ENCODE measurements at regions not wholly inside any gene's neighbourhood (a gene's known extent, or its start where the extent isn't known, plus 50 kb on each side); places are given as distances from the start of the nearest gene placed in this dataset.

- H3K36me3 ChIP-seq (ENCODE audit: control insufficient read depth, insufficient read depth, low read length), result no peaks in the 10 kb centered on the region
- TF ChIP-seq, protein P1, sequence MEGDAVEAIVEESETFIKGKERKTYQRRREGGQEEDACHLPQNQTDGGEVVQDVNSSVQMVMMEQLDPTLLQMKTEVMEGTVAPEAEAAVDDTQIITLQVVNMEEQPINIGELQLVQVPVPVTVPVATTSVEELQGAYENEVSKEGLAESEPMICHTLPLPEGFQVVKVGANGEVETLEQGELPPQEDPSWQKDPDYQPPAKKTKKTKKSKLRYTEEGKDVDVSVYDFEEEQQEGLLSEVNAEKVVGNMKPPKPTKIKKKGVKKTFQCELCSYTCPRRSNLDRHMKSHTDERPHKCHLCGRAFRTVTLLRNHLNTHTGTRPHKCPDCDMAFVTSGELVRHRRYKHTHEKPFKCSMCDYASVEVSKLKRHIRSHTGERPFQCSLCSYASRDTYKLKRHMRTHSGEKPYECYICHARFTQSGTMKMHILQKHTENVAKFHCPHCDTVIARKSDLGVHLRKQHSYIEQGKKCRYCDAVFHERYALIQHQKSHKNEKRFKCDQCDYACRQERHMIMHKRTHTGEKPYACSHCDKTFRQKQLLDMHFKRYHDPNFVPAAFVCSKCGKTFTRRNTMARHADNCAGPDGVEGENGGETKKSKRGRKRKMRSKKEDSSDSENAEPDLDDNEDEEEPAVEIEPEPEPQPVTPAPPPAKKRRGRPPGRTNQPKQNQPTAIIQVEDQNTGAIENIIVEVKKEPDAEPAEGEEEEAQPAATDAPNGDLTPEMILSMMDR (IDR thresholded peaks at IDR 0.05), result no peak
- no peaks in the 10 kb centered on the region for H3K9me3 ChIP-seq (ENCODE audit: control insufficient read depth, insufficient read depth, low read length)
- H3K27ac Mint-ChIP-seq, result no peak overlapping the region
- no peak overlapping the region for H3K27ac ChIP-seq (ENCODE audit: low read length)
- WGBS (ENCODE audit: insufficient coverage), result 88% methylated on average over 2 of the region's 2 CpGs
- no peaks in the 10 kb centered on the region for H3K27me3 ChIP-seq (ENCODE audit: control insufficient read depth, insufficient read depth, low read length)
- H3K4me3 ChIP-seq (ENCODE audit: low read length), result no peak overlapping the region
- H3K4me1 Mint-ChIP-seq, result no peaks in the 10 kb centered on the region
- ATAC-seq, result no peak
- intact Hi-C loops (cut with micrococcal nuclease), result no loop called here
- no peak overlapping the region for H3K4me3 Mint-ChIP-seq
- no peaks in the 10 kb centered on the region for H3K27me3 Mint-ChIP-seq (ENCODE audit: low read depth in 2 of 2)
- H3K4me1 ChIP-seq (ENCODE audit: control insufficient read depth, insufficient read depth, low read length), result no peaks in the 10 kb centered on the region
- H3K36me3 Mint-ChIP-seq, result no peaks in the 10 kb centered on the region
- DNase-seq, result no peak
- H3K9me3 Mint-ChIP-seq, result no peaks in the 10 kb centered on the region
Measured at GRCh38 chr3:113100063-113100462, 109.3 kb downstream of the GTPBP8 start.

DNA sequence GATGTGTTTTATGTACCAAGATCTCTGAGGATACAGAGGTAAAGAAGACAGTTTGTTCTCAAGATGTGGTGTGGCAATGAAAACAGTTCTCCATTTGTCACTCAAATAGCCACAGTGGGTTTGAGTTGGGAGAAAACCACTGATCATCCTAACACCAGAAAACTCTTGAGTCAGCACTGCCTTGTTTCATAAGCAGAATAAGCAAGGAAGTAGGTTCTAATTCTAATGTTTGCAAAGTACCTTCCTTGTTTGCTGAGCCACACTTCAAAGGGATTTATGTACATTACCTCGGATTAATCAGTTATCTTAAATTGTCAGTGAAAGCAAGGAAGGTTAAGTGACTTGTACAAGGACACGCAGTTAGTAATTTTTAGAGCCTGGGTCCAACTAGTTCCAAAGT lies 107.8 kb upstream of the BOC start:
- H3K4me3 ChIP-seq (ENCODE audit: low read length), result no peak overlapping the region
- no peak overlapping the region for H3K27ac Mint-ChIP-seq
- TF ChIP-seq, protein P1 (IDR thresholded peaks at IDR 0.05), result no peak
- no peaks in the 10 kb centered on the region for H3K36me3 Mint-ChIP-seq
- no peaks in the 10 kb centered on the region for H3K27me3 ChIP-seq (ENCODE audit: control insufficient read depth, insufficient read depth, low read length)
- no peak overlapping the region for H3K27ac ChIP-seq (ENCODE audit: low read length)
- ATAC-seq (no peak), DNase-seq (no peak)
- intact Hi-C loops (cut with micrococcal nuclease), result no loop called here
- H3K9me3 ChIP-seq (ENCODE audit: control insufficient read depth, insufficient read depth, low read length), result no peaks in the 10 kb centered on the region
- H3K9me3 Mint-ChIP-seq, result no peaks in the 10 kb centered on the region
- 54% methylated on average over 2 of the region's 2 CpGs for WGBS (ENCODE audit: insufficient coverage)
- no peaks in the 10 kb centered on the region for H3K4me1 ChIP-seq (ENCODE audit: control insufficient read depth, insufficient read depth, low read length)
- H3K4me1 Mint-ChIP-seq, result no peaks in the 10 kb centered on the region
- no peaks in the 10 kb centered on the region for H3K27me3 Mint-ChIP-seq (ENCODE audit: low read depth in 2 of 2)
- H3K4me3 Mint-ChIP-seq, result no peak overlapping the region
- H3K36me3 ChIP-seq (ENCODE audit: control insufficient read depth, insufficient read depth, low read length), result no peaks in the 10 kb centered on the region

DNA sequence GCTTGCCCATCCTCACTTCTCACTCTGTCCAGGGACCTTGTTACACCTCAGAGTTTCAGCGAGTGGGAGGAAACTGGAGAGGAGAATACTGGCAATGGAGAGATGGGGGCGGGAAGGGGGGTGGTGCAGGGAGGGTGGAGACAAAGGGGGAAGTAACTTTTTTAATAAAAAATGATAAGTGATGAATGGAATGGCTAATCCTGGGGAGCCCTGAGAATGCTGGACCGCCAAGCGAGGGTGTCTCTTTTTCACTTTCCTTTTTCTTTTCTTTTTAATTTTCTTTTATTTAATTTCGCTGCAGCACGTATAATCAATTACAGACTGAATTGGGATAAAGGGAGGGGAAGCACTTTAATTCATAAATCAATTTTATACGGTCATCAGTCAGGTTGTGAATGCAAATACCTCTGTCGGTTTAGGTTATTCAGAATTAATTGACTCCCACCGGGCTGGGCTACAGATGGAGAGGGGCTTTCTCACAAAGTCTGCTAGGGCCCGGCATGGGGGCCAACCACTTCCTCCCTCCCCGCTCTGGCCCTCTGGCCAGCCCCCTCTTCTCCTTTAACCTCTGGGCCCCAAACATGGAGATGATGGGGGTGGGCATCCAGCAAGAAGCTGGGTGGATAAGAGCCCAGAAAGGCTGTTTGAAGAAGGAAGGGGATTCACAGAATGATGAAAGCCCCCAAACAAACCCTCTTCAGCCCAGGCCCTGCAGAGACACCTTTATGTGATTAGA lies 106.8 kb upstream of the BOC start:
- H3K27ac ChIP-seq (ENCODE audit: low read length), result no peak overlapping the region
- Mint-ChIP-seq H3K4me3 (no peak overlapping the region), H3K36me3 (no peaks in the 10 kb centered on the region), H3K4me1 (no peaks in the 10 kb centered on the region), H3K27ac (no peak overlapping the region), H3K27me3 (ENCODE audit: low read depth in 2 of 2) (no peaks in the 10 kb centered on the region), H3K9me3 (no peaks in the 10 kb centered on the region)
- intact Hi-C loops (cut with micrococcal nuclease), result no loop called here
- no peak overlapping the region for H3K4me3 ChIP-seq (ENCODE audit: low read length)
- H3K9me3 ChIP-seq (ENCODE audit: control insufficient read depth, insufficient read depth, low read length), result no peaks in the 10 kb centered on the region
- H3K4me1 ChIP-seq (ENCODE audit: control insufficient read depth, insufficient read depth, low read length), result no peaks in the 10 kb centered on the region
- H3K27me3 ChIP-seq (ENCODE audit: control insufficient read depth, insufficient read depth, low read length), result no peaks in the 10 kb centered on the region
- 83% methylated on average over 6 of the region's 11 CpGs for WGBS (ENCODE audit: insufficient coverage)
- DNase-seq (no peak), ATAC-seq (no peak)
- TF ChIP-seq, protein P1 (IDR thresholded peaks at IDR 0.05), result no peak
- H3K36me3 ChIP-seq (ENCODE audit: control insufficient read depth, insufficient read depth, low read length), result no peaks in the 10 kb centered on the region

DNA sequence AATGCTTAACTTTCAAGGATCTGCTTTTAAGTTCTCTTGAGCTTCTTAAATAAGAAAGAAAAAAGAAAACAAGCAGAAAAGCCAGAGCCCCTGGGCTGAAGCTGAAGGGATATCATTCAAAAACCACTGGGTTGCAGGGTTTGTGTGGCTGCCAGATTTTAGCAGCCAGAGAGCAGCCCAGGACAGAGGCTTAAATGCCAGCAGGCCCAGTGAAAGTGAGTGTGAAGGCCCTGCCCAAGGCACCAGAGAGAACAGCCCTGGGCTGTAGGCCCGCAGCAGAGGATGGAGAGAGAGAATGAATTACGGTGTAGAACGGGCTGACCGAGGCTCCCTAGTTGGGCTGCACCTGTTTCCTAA lies 106.3 kb upstream of the BOC start:
- H3K27ac Mint-ChIP-seq, result no peak overlapping the region
- 93% methylated on average over 4 of the region's 4 CpGs for WGBS (ENCODE audit: insufficient coverage)
- H3K4me1 Mint-ChIP-seq, result no peaks in the 10 kb centered on the region
- no peaks in the 10 kb centered on the region for H3K9me3 Mint-ChIP-seq
- ATAC-seq, result no peak
- no peak overlapping the region for H3K4me3 Mint-ChIP-seq
- intact Hi-C loops (cut with micrococcal nuclease), result no loop called here
- H3K4me1 ChIP-seq (ENCODE audit: control insufficient read depth, insufficient read depth, low read length), result no peaks in the 10 kb centered on the region
- TF ChIP-seq, protein P1 (IDR thresholded peaks at IDR 0.05), result no peak
- H3K9me3 ChIP-seq (ENCODE audit: control insufficient read depth, insufficient read depth, low read length), result no peaks in the 10 kb centered on the region
- DNase-seq, result no peak
- no peaks in the 10 kb centered on the region for H3K36me3 Mint-ChIP-seq
- H3K27me3 ChIP-seq (ENCODE audit: control insufficient read depth, insufficient read depth, low read length), result no peaks in the 10 kb centered on the region
- H3K27ac ChIP-seq (ENCODE audit: low read length), result no peak overlapping the region
- no peaks in the 10 kb centered on the region for H3K36me3 ChIP-seq (ENCODE audit: control insufficient read depth, insufficient read depth, low read length)
- no peak overlapping the region for H3K4me3 ChIP-seq (ENCODE audit: low read length)
- H3K27me3 Mint-ChIP-seq (ENCODE audit: low read depth in 2 of 2), result no peaks in the 10 kb centered on the region
